ENCODE measurements at regions not wholly inside any gene's neighbourhood (a gene's known extent, or its start where the extent isn't known, plus 50 kb on each side); places are given as distances from the start of the nearest gene placed in this dataset.

DNA sequence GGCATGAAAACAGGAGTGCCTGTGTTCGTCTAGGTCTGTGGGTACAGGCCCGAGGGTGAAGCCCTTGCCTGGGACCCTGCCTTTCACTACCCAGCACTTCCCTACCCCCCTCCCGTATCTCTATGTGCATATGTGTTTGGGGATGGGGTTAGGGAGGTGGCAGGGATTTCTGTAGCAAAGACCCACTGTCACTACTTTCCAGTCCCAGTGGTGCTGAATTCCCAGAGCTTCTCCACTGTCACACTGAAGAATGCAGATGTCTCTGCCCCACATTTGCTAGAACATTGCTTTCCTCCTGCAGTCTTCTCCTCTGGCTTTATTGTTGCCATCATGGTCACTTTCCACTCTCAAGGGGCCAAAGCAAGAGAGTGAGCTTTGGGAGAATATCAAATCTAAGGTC is 203.9 kb downstream of the MYRFL start:
- TF ChIP-seq CTCF (IDR thresholded peaks at IDR 0.05; ENCODE audit: low read length), result no peak
- no peak for TF ChIP-seq EZH2 (IDR thresholded peaks at IDR 0.05; ENCODE audit: borderline replicate concordance, low read length)

Measured in OCI-LY1 (cell line).